ENCODE measurements at regions not wholly inside any gene's neighbourhood (a gene's known extent, or its start where the extent isn't known, plus 50 kb on each side); places are given as distances from the start of the nearest gene placed in this dataset.

- DNase-seq (ENCODE audit: low spot score), result no peak
- Histone ChIP-seq H3K4me3 (no peak overlapping the region), H3K27ac (no peak overlapping the region)
- no peak for TF ChIP-seq CTCF (IDR thresholded peaks at IDR 0.05)
Measured at GRCh38 chr3:106610362-106610959, 741.6 kb upstream of the CBLB start.

- Histone ChIP-seq H3K4me3 (no peak overlapping the region), H3K27ac (no peak overlapping the region)
- DNase-seq (ENCODE audit: low spot score), result no peak
- TF ChIP-seq CTCF (IDR thresholded peaks at IDR 0.05), result no peak
Measured at GRCh38 chr3:106611116-106611515, 742.3 kb upstream of the CBLB start.

- no peak for DNase-seq (ENCODE audit: low spot score)
- Histone ChIP-seq H3K4me3 (no peak overlapping the region), H3K27ac (no peak overlapping the region)
- no peak for TF ChIP-seq CTCF (IDR thresholded peaks at IDR 0.05)
Measured at GRCh38 chr3:106611841-106612240, 743.0 kb upstream of the CBLB start.

- no peak for TF ChIP-seq CTCF (IDR thresholded peaks at IDR 0.05)
- Histone ChIP-seq H3K27ac (no peak overlapping the region), H3K4me3 (no peak overlapping the region)
- DNase-seq (ENCODE audit: low spot score), result no peak
Measured at GRCh38 chr3:106616556-106616955, 747.7 kb upstream of the CBLB start.

GRCh38 chr3:106617276-106617675 is 748.5 kb upstream of the CBLB start:
- TF ChIP-seq CTCF (IDR thresholded peaks at IDR 0.05), result no peak
- H3K4me3 ChIP-seq, result no peak overlapping the region
- H3K27ac ChIP-seq, result no peak overlapping the region
- DNase-seq (ENCODE audit: low spot score), result no peak

- Histone ChIP-seq H3K27ac (no peak overlapping the region), H3K4me3 (no peak overlapping the region)
- no peak for DNase-seq (ENCODE audit: low spot score)
- TF ChIP-seq CTCF (IDR thresholded peaks at IDR 0.05), result no peak
Measured at GRCh38 chr3:106620646-106621045, 751.8 kb upstream of the CBLB start.

- no peak for DNase-seq (ENCODE audit: low spot score)
- Histone ChIP-seq H3K27ac (no peak overlapping the region), H3K4me3 (no peak overlapping the region)
- no peak for TF ChIP-seq CTCF (IDR thresholded peaks at IDR 0.05)
Measured at GRCh38 chr3:106624154-106624553, 753.1 kb upstream of the CCDC54 start.
